Esophagus muscularis mucosa (tissue), 4 donors: ENCODE measurements at regions not wholly inside any gene's neighbourhood (a gene's known extent, or its start where the extent isn't known, plus 50 kb on each side); places are given as distances from the start of the nearest gene placed in this dataset.

ENCODE experiments used
- CTCF ChIP-seq, 3 experiments: fragments of 200-600 bp in 2 of 3; fragments of 450-650 bp in 1 of 3; sonication (generic) in 2 of 3; IDR thresholded peaks; one replicate each; pipeline ENCODE4 v1.5.1; 2017 to 2019; ENCODE audit warnings: antibody characterized with exemption in 3 of 3, mild to moderate bottlenecking in 2 of 3, moderate library complexity in 1 of 3
- EP300 ChIP-seq: sonication (generic); formaldehyde crosslinking; IDR thresholded peaks from one replicate; pipeline ENCODE4 v1.6.1; 2017; ENCODE audit warnings: antibody characterized with exemption
- POLR2A ChIP-seq: fragments of 450-650 bp; IDR thresholded peaks from one replicate; pipeline ENCODE4 v1.6.1; 2017; ENCODE audit warnings: antibody characterized with exemption, moderate library complexity, mild to moderate bottlenecking, low read depth

DNA sequence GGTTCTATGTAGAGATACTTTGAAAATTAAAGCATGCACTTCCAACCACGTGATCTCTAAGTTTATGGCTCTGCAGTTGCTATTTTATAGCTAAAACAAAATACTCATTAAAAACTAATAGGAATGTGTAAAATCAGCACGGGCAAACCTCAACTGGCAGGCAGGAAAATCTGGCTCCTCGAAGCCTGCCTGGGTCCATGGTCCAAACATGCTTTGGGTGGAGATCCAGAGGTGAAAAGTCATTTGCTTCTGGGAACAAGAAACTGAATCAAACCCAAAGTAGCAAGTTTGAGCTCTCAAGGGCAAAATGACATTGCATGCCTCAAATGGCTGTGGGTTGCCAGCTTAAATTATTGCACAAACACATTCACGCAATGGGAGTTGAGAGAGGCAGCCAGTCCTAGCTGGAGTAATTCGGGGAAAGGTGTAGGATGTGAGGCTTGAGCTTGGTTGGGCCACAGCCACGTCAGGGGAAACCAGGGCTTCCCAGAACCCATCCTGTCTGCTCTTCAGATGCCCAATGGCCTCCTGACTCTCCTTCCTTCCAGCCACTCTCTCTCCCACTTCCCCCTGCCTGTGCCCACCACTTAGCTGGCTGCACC is 75.2 kb upstream of the LCLAT1 start:
- no peak for TF ChIP-seq CTCF (IDR thresholded peaks at IDR 0.05)
- TF ChIP-seq POLR2A = no peak
- no peak for TF ChIP-seq EP300
